ENCODE measurements at regions not wholly inside any gene's neighbourhood (a gene's known extent, or its start where the extent isn't known, plus 50 kb on each side); places are given as distances from the start of the nearest gene placed in this dataset.
A peak's percentile ranks its signal among the peaks of the same experiment; 100 is the strongest.

GRCh38 chr2:39532933-39533332, 95.8 kb upstream of the MAP4K3 start:
- Histone ChIP-seq H3K4me1 (replicated peaks) (peaks cover 41% of the 10 kb centered on the region), H3K27me3 (replicated peaks) (no peaks in the 10 kb centered on the region)

GRCh38 chr2:39534095-39534711, 97.1 kb upstream of the MAP4K3 start:
- Histone ChIP-seq H3K27me3 (replicated peaks) (no peaks in the 10 kb centered on the region), H3K4me3 (no peak overlapping the region), H3K36me3 (no peaks in the 10 kb centered on the region), H3K9me3 (replicated peaks) (no peaks in the 10 kb centered on the region), H3K4me1 (replicated peaks) (peaks cover 41% of the 10 kb centered on the region), H3K27ac (peak overlapping the region; percentile 25)
- DNase-seq (ENCODE audit: low read depth in 1 of 2, low spot score in 2 of 2) = peak in 1 of 2 experiments; percentile 32

More at GRCh38 chr2:39532933-39533332, 95.8 kb upstream of the MAP4K3 start:
- Histone ChIP-seq H3K36me3 (no peaks in the 10 kb centered on the region), H3K27ac (no peak overlapping the region), H3K9me3 (replicated peaks) (no peaks in the 10 kb centered on the region), H3K4me3 (no peak overlapping the region)
- DNase-seq (ENCODE audit: low read depth in 1 of 2, low spot score in 2 of 2) = no peak

GRCh38 chr2:39535636-39536185, 98.6 kb upstream of the MAP4K3 start:
- Histone ChIP-seq H3K4me1 (replicated peaks) (peaks cover 31% of the 10 kb centered on the region), H3K4me3 (no peak overlapping the region), H3K36me3 (no peaks in the 10 kb centered on the region), H3K27ac (no peak overlapping the region), H3K27me3 (replicated peaks) (no peaks in the 10 kb centered on the region), H3K9me3 (replicated peaks) (no peaks in the 10 kb centered on the region)
- no peak for DNase-seq (ENCODE audit: low read depth in 1 of 2, low spot score in 2 of 2)

- no peaks in the 10 kb centered on the region for H3K9me3 ChIP-seq (replicated peaks)
- no peak overlapping the region for H3K27ac ChIP-seq
- H3K36me3 ChIP-seq = no peaks in the 10 kb centered on the region
- peaks cover 28% of the 10 kb centered on the region for H3K4me1 ChIP-seq (replicated peaks)
- no peaks in the 10 kb centered on the region for H3K27me3 ChIP-seq (replicated peaks)
- DNase-seq (ENCODE audit: low read depth in 1 of 2, low spot score in 2 of 2) = no peak
- no peak overlapping the region for H3K4me3 ChIP-seq
Observed at GRCh38 chr2:39537150-39537549, 100.1 kb upstream of the MAP4K3 start.

DNA sequence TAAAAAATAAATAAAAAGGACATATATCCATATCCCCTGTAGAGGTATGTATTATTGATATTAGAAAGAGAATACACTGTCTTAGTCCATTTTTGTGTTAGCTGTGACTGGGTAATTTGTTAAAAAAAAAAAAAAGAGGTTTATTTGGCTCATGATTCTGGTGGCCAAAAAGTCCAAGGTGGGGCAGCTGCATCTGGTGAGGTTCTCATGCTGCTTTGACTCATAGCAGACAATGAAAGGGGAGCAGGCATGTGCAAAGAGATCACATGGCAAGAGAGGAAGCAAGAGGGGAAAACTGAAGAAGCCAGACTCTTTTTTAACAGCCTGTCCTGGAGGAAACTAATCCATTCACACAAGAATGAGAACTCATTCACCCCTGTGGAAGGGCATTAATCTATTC, 101.6 kb upstream of the MAP4K3 start:
- no peaks in the 10 kb centered on the region for H3K27me3 ChIP-seq (replicated peaks)
- no peaks in the 10 kb centered on the region for H3K9me3 ChIP-seq (replicated peaks)
- H3K4me3 ChIP-seq = no peak overlapping the region
- H3K27ac ChIP-seq = no peak overlapping the region
- no peaks in the 10 kb centered on the region for H3K36me3 ChIP-seq
- H3K4me1 ChIP-seq (replicated peaks) = peaks cover 25% of the 10 kb centered on the region
- DNase-seq (ENCODE audit: low read depth in 1 of 2, low spot score in 2 of 2) = no peak

GRCh38 chr2:39540414-39540813, 103.3 kb upstream of the MAP4K3 start:
- no peak overlapping the region for H3K27ac ChIP-seq
- no peak overlapping the region for H3K4me3 ChIP-seq
- DNase-seq (ENCODE audit: low read depth in 1 of 2, low spot score in 2 of 2) = no peak
- peaks cover 11% of the 10 kb centered on the region for H3K4me1 ChIP-seq (replicated peaks)
- H3K36me3 ChIP-seq = no peaks in the 10 kb centered on the region
- no peaks in the 10 kb centered on the region for H3K9me3 ChIP-seq (replicated peaks)
- H3K27me3 ChIP-seq (replicated peaks) = no peaks in the 10 kb centered on the region

GRCh38 chr2:39541011-39541930, 104.2 kb upstream of the MAP4K3 start:
- Histone ChIP-seq H3K27me3 (replicated peaks) (no peaks in the 10 kb centered on the region), H3K27ac (no peak overlapping the region), H3K4me1 (replicated peaks) (peaks cover 8% of the 10 kb centered on the region), H3K36me3 (no peaks in the 10 kb centered on the region), H3K9me3 (replicated peaks) (no peaks in the 10 kb centered on the region), H3K4me3 (no peak overlapping the region)
- no peak for DNase-seq (ENCODE audit: low read depth in 1 of 2, low spot score in 2 of 2)

DNA sequence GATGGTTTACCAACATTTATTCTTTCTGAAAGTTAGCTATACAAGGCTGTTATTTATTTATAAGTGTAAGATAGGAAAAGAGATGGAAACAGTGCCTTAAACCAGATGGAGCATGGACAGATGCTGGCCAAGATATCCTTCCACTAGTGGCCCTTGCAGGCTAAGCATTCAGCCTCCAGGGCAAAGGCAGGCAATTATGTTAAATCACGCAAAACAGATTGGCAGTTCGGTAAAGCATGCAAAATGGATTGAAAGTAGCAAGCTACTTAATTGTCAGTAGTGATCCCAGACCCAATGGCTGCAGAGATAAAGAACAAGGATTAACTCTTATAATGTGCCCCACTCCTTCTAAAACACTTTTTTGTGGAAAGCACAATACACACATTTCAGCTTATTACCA, 105.4 kb upstream of the MAP4K3 start:
- H3K4me1 ChIP-seq (replicated peaks) = peaks cover 12% of the 10 kb centered on the region
- H3K27ac ChIP-seq = no peak overlapping the region
- no peaks in the 10 kb centered on the region for H3K9me3 ChIP-seq (replicated peaks)
- DNase-seq (ENCODE audit: low read depth in 1 of 2, low spot score in 2 of 2) = no peak
- H3K27me3 ChIP-seq (replicated peaks) = no peaks in the 10 kb centered on the region
- no peaks in the 10 kb centered on the region for H3K36me3 ChIP-seq
- H3K4me3 ChIP-seq = no peak overlapping the region

- Histone ChIP-seq H3K4me1 (replicated peaks) (peaks cover 30% of the 10 kb centered on the region), H3K27me3 (replicated peaks) (no peaks in the 10 kb centered on the region), H3K27ac (no peak overlapping the region), H3K36me3 (no peaks in the 10 kb centered on the region), H3K4me3 (no peak overlapping the region), H3K9me3 (replicated peaks) (peaks cover 9% of the 10 kb centered on the region)
- no peak for DNase-seq (ENCODE audit: low read depth in 1 of 2, low spot score in 2 of 2)
Observed at GRCh38 chr2:39545957-39546356, 108.9 kb upstream of the MAP4K3 start.

DNA sequence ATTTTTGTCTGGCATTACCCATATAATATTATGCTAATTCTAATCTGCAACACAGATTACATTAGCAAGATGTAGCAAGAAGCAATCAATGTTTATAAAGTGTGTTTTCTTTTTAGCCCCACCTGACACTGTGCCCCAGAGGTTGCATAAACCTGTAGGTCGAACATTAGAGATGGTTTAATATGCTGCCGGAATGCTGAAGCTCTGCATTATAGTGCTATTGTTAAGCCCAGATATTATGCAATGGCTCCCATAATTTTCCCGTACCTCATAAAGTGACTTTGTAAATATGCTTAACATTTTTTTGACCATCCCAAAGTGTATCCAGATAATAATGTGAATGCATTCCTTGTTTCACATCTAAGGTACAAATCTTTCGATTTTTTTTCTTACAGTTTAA, 109.3 kb upstream of the MAP4K3 start:
- Histone ChIP-seq H3K9me3 (replicated peaks) (peaks cover 9% of the 10 kb centered on the region), H3K4me1 (replicated peaks) (peaks cover 34% of the 10 kb centered on the region), H3K27me3 (replicated peaks) (no peaks in the 10 kb centered on the region), H3K4me3 (no peak overlapping the region), H3K27ac (no peak overlapping the region; the same call in 1 of the 2 replicates), H3K36me3 (no peaks in the 10 kb centered on the region)
- no peak for DNase-seq (ENCODE audit: low read depth in 1 of 2, low spot score in 2 of 2)

GRCh38 chr2:39546937-39547336, 109.9 kb upstream of the MAP4K3 start:
- Histone ChIP-seq H3K4me3 (no peak overlapping the region), H3K9me3 (replicated peaks) (peaks cover 9% of the 10 kb centered on the region), H3K27me3 (replicated peaks) (no peaks in the 10 kb centered on the region), H3K4me1 (replicated peaks) (peaks cover 37% of the 10 kb centered on the region), H3K36me3 (no peaks in the 10 kb centered on the region), H3K27ac (peak overlapping the region; percentile 86)
- no peak for DNase-seq (ENCODE audit: low read depth in 1 of 2, low spot score in 2 of 2)

- peaks cover 9% of the 10 kb centered on the region for H3K9me3 ChIP-seq (replicated peaks)
- peak overlapping the region; percentile 86 for H3K27ac ChIP-seq
- no peaks in the 10 kb centered on the region for H3K27me3 ChIP-seq (replicated peaks)
- H3K36me3 ChIP-seq = no peaks in the 10 kb centered on the region
- H3K4me3 ChIP-seq = no peak overlapping the region
- H3K4me1 ChIP-seq (replicated peaks) = peaks cover 37% of the 10 kb centered on the region
- peak; percentile 59 to 70 for DNase-seq (ENCODE audit: low read depth in 1 of 2, low spot score in 2 of 2)
Observed at GRCh38 chr2:39547811-39548719, 111.0 kb upstream of the MAP4K3 start.

- Histone ChIP-seq H3K27me3 (replicated peaks) (no peaks in the 10 kb centered on the region), H3K27ac (no peak overlapping the region), H3K36me3 (no peaks in the 10 kb centered on the region), H3K9me3 (replicated peaks) (peaks cover 9% of the 10 kb centered on the region), H3K4me3 (no peak overlapping the region), H3K4me1 (replicated peaks) (peaks cover 37% of the 10 kb centered on the region)
- DNase-seq (ENCODE audit: low read depth in 1 of 2, low spot score in 2 of 2) = no peak
Observed at GRCh38 chr2:39549000-39549399, 111.9 kb upstream of the MAP4K3 start.
